NT2/D1 (cell line): ENCODE measurements at regions not wholly inside any gene's neighbourhood (a gene's known extent, or its start where the extent isn't known, plus 50 kb on each side); places are given as distances from the start of the nearest gene placed in this dataset.

ENCODE experiments used
- SUZ12 ChIP-seq: IDR thresholded peaks from 2 replicates; pipeline ENCODE4 v1.6.1; 2011; ENCODE audit not compliant: insufficient read length, insufficient read depth; ENCODE audit errors: extremely low read depth
- YY1 ChIP-seq: IDR thresholded peaks from 2 replicates; pipeline ENCODE4 v1.6.1; 2011; ENCODE audit not compliant: insufficient read length, insufficient read depth
- ZNF274 ChIP-seq: IDR thresholded peaks from 2 replicates; pipeline ENCODE4 v1.6.1; 2011; ENCODE audit warnings: mild to moderate bottlenecking, low read depth, low read length

GRCh38 chr3:20450611-20451010 lies 264.6 kb upstream of the SGO1 start:
- TF ChIP-seq YY1 = no peak
- TF ChIP-seq SUZ12 = no peak
- no peak for TF ChIP-seq ZNF274
